Bronchial epithelial cell (primary cell): ENCODE measurements at regions not wholly inside any gene's neighbourhood (a gene's known extent, or its start where the extent isn't known, plus 50 kb on each side); places are given as distances from the start of the nearest gene placed in this dataset.

Source experiments
- DNase-seq: peaks from one replicate; pipeline ENCODE4 v3.0.0-alpha.2; 2010; ENCODE audit warnings: low read depth
- FAIRE-seq: peaks from 2 replicates; lab custom pipeline; 2011; peaks lifted over from hg19 to GRCh38; lab: Jason Lieb, UNC
- H3K27me3 ChIP-seq: 2 replicates; pipeline ENCODE4 v1.5.1; 2011; ENCODE audit warnings: low read length; ENCODE audit not compliant: control insufficient read depth, insufficient read depth
- H3K36me3 ChIP-seq: 2 replicates; pipeline ENCODE4 v1.5.1; 2011; ENCODE audit warnings: low read length; ENCODE audit not compliant: control insufficient read depth, insufficient read depth
- H3K4me3 ChIP-seq: 2 replicates; pipeline ENCODE4 v1.5.1; 2011; ENCODE audit warnings: mild to moderate bottlenecking, low read depth, low read length, control low read depth
- CTCF ChIP-seq: IDR thresholded peaks from 2 replicates; pipeline ENCODE4 v1.5.1; 2011; ENCODE audit warnings: mild to moderate bottlenecking, moderate library complexity, low read length, control low read depth, inconsistent platforms; ENCODE audit not compliant: insufficient read depth, severe bottlenecking

GRCh38 chr4:60296386-60296785 lies 903.7 kb upstream of the ADGRL3 start:
- Histone ChIP-seq H3K4me3 (no peak overlapping the region), H3K36me3 (no peaks in the 10 kb centered on the region), H3K27me3 (no peaks in the 10 kb centered on the region)
- no peak for FAIRE-seq
- TF ChIP-seq CTCF, result no peak
- DNase-seq, result no peak

- Histone ChIP-seq H3K4me3 (no peak overlapping the region), H3K36me3 (no peaks in the 10 kb centered on the region), H3K27me3 (no peaks in the 10 kb centered on the region)
- FAIRE-seq (no peak), DNase-seq (no peak)
- TF ChIP-seq CTCF, result no peak
Measured at GRCh38 chr4:60313611-60314178, 886.4 kb upstream of the ADGRL3 start.

DNA sequence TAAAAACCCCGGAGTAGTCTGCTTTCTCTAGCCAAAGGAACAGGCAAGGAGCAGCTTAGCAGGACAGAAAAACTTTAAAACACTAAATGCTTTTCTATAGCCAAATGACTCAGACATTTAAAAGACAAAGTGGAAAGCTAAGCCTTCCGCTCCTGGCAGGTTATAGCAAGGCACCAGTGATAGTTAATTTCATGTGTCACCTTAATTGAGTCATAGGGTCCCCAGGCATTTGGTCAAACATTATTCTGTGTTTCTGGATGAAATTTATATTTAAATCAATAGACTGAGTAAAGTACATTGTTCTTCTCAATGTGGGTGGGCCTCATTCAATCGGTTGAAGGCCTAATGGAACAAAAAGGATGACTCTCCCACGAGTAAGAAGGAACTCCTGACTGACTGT lies 885.7 kb upstream of the ADGRL3 start:
- DNase-seq, result no peak

GRCh38 chr4:60315586-60315985 lies 884.5 kb upstream of the ADGRL3 start:
- FAIRE-seq (no peak), DNase-seq (no peak)
- H3K36me3 ChIP-seq, result no peaks in the 10 kb centered on the region
- no peaks in the 10 kb centered on the region for H3K27me3 ChIP-seq
- H3K4me3 ChIP-seq, result no peak overlapping the region
- no peak for TF ChIP-seq CTCF

More for the DNA sequence above, 885.7 kb upstream of the ADGRL3 start:
- no peak for TF ChIP-seq CTCF
- H3K27me3 ChIP-seq, result no peaks in the 10 kb centered on the region
- H3K36me3 ChIP-seq, result no peaks in the 10 kb centered on the region
- FAIRE-seq, result no peak
- no peak overlapping the region for H3K4me3 ChIP-seq

DNA sequence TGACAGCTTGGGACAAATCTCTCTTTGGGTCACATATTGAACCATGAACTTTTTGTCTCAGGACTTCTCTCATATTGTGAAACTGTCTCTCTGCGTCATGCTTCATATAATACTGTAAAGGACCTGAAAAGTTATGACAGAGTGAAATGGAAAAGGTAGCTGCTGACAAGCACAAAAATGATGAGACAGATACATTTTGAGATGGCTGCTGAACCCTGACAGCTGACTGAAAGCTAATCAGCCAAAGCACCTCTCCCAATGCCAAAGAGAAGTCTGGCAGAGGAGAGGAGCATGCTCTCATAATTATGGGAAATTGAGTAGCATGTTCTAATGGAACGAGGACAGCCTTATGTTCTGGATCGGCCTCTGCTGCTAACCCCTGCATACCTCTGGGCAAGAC lies 873.4 kb upstream of the ADGRL3 start:
- FAIRE-seq, result no peak
- DNase-seq, result no peak
- TF ChIP-seq CTCF, result no peak
- H3K4me3 ChIP-seq, result no peak overlapping the region
- H3K36me3 ChIP-seq, result no peaks in the 10 kb centered on the region
- H3K27me3 ChIP-seq, result no peaks in the 10 kb centered on the region

GRCh38 chr4:60327651-60328050 lies 872.5 kb upstream of the ADGRL3 start:
- FAIRE-seq, result no peak
- no peak for TF ChIP-seq CTCF

More at GRCh38 chr4:60327651-60328050, 872.5 kb upstream of the ADGRL3 start:
- no peaks in the 10 kb centered on the region for H3K27me3 ChIP-seq
- H3K4me3 ChIP-seq, result no peak overlapping the region
- no peak for DNase-seq
- H3K36me3 ChIP-seq, result no peaks in the 10 kb centered on the region
